Neuron (in vitro differentiated cells): ENCODE measurements at regions not wholly inside any gene's neighbourhood (a gene's known extent, or its start where the extent isn't known, plus 50 kb on each side); places are given as distances from the start of the nearest gene placed in this dataset.
"Not testable (repeated sequence)": the region's sequence is repeated elsewhere in the genome, so short reads cannot be mapped to it uniquely, and the experiment has no call there.

Experiments used
- H2AFZ ChIP-seq: one replicate; pipeline ENCODE4 v1.6.1; 2013; ENCODE audit warnings: low read depth, mild to moderate bottlenecking, inconsistent platforms, low read length, moderate library complexity
- H3K27me3 ChIP-seq: one replicate; pipeline ENCODE4 v1.6.1; 2013; ENCODE audit warnings: low read length; ENCODE audit not compliant: insufficient read depth
- H3K36me3 ChIP-seq: one replicate; pipeline ENCODE4 v1.6.1; 2013; ENCODE audit warnings: low read length; ENCODE audit not compliant: insufficient read depth
- H3K4me1 ChIP-seq: one replicate; pipeline ENCODE4 v1.6.1; 2013; ENCODE audit warnings: low read length; ENCODE audit not compliant: insufficient read depth
- H3K4me3 ChIP-seq: 2 replicates; pipeline ENCODE4 v1.5.1; 2013; ENCODE audit warnings: mild to moderate bottlenecking, low read length, moderate library complexity
- H3K9me3 ChIP-seq: one replicate; pipeline ENCODE4 v1.6.1; 2013; ENCODE audit warnings: low read length

DNA sequence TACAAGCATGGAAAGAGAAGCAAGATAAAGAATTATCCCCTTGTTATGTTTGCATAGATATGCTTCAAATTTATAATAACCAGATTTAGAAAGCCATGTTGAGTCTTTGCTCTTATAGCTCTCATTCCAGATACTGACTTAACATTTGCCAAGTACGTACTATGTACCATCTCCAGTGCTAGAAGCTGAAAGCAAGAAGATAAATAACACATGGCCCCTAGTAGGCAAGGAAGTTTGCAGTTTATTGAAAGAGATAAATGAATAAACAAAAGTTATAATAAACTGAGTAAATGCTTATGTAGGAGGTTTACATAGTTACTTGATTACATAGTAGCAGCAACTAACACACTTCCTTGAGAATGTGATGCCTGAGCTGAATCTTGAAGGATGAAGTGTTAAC, 628.4 kb downstream of the HINT1 start:
- Histone ChIP-seq H3K4me3 (no peak overlapping the region), H3K9me3 (no peaks in the 10 kb centered on the region), H2AFZ (no peak overlapping the region), H3K27me3 (no peaks in the 10 kb centered on the region), H3K36me3 (no peaks in the 10 kb centered on the region), H3K4me1 (no peaks in the 10 kb centered on the region)

DNA sequence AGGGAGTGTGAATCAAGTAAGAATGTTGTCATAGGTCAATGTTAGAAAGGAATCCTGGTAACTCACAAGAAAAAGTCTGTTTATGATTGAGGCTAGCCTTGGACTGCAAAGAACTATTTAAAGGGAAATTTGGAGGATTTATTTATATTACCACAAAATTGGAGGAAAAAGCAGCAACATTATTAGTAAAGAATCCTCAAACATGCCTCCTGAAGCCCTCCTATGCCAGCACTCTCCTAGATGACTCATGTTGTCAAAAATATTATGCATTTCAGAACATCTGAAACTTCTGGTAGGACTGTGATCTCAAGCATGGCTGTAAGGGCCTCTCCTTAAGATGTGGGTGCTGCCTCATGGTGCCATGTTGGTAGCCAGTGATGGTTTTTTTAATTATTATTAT, 628.5 kb downstream of the CHSY3 start:
- H2AFZ ChIP-seq: no peak overlapping the region
- H3K4me3 ChIP-seq: no peak overlapping the region
- no peaks in the 10 kb centered on the region for H3K36me3 ChIP-seq
- no peaks in the 10 kb centered on the region for H3K4me1 ChIP-seq
- H3K9me3 ChIP-seq: no peaks in the 10 kb centered on the region
- no peaks in the 10 kb centered on the region for H3K27me3 ChIP-seq

DNA sequence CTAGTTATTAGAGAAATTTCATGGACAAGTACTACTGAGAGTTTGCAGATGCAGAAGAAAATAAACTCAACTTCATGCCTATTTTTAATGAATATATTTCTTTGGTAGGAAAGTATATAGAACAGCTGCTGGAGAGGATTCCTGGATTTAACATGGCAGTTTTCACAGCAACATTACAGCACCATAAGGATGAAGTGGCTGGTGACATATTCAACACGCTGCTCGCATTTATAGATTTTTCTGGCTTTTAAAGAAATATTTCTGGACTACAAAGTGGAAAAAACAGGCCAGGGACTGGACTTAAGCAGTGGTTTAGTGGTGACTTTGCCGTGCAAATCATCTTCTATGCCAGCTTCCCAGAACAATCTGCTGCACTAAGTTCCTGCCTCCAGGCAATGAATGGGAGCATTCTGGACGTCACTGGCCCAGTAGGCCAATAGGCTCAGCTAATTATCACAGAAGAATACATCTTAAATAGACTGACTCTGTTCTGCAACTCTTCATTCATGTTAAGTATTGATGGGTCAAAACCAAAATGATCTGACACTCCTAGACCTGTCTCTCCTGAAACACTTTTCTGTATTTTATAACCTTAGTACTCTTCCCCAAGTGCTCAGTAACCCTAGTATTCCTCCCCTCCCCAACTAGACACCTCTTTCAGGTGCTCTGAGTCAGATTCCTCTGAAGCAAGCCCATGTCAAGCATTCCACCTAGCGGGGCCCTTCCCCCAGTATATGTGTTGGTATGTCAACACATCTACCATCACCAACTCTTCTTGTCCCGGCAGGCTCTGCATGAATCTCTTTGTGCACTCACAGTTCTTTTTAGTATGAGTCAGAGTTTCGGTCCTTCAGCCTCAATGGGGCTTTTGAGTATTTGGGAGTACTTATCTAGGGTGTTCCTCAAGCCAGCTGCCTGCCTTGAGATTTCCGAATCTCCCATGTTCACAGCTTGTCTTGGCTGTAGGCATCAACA, 625.5 kb downstream of the CHSY3 start:
- Histone ChIP-seq H3K9me3 (no peaks in the 10 kb centered on the region), H3K36me3 (no peaks in the 10 kb centered on the region), H3K4me1 (no peaks in the 10 kb centered on the region), H3K4me3 (no peak overlapping the region), H2AFZ (no peak overlapping the region), H3K27me3 (no peaks in the 10 kb centered on the region)

DNA sequence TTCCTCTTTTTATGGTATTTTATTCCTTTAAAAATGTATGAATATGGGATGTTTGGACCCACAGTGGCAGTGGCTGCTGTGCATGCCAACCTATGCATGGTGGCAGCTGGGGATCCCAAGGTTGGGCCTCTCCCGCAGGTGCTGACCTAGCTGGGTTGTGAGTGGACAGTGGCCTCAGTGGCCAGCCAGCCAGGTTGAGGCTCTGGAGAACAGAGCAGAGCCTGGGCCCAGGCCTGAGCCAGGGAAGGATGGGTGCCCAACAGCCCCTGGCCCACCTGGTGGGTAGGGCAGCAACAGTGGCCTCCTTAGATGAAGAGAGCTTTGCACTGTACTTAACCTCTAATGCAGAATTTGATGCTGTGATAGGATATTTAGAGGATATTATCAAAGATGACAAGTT, 624.8 kb downstream of the CHSY3 start:
- Histone ChIP-seq H3K36me3 (no peaks in the 10 kb centered on the region), H3K4me3 (no peak overlapping the region), H3K27me3 (no peaks in the 10 kb centered on the region), H3K9me3 (no peaks in the 10 kb centered on the region), H3K4me1 (no peaks in the 10 kb centered on the region), H2AFZ (no peak overlapping the region)

DNA sequence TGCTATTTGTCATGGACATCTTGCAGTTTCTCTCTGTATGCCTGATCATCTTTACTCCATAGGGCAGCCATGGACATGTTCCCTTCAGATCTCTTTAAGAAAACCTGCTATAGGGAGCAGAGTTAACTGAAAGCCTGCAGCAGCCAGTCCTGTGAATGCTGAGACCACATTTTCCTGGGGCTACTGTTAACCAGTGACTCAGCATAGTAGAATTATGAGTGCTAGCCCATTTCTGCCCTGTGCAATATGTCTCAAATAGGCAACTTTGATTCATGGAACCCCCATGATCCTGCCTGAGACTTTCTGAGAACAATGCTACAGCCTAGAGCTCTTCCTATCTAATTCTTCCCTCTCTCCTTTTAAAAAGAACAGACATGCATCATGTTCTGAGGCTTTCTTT, 624.2 kb downstream of the CHSY3 start:
- H3K9me3 ChIP-seq: no peaks in the 10 kb centered on the region
- no peaks in the 10 kb centered on the region for H3K4me1 ChIP-seq
- H3K36me3 ChIP-seq: no peaks in the 10 kb centered on the region
- H3K4me3 ChIP-seq: no peak overlapping the region
- H3K27me3 ChIP-seq: no peaks in the 10 kb centered on the region
- no peak overlapping the region for H2AFZ ChIP-seq

DNA sequence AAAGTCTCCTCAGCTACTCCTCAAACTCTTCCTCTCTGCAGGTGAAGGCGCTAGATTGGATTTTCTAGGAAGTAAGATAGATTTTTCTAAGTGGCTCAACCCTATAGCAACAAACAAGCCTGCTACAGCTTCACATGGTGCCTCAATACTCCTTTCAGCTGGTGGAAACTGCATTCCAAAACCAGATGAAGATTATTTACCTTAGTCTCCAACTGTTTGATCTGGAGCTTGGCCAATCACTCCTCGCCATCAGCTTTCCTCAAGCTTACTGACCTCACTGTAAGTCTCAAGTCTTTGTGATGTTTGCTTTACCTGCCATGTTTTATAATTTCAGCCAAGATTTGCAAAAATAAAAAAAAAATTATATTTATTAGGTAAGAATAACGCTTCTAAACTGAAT, 622.4 kb downstream of the CHSY3 start:
- no peak overlapping the region for H2AFZ ChIP-seq
- no peaks in the 10 kb centered on the region for H3K27me3 ChIP-seq
- no peaks in the 10 kb centered on the region for H3K4me1 ChIP-seq
- H3K9me3 ChIP-seq: no peaks in the 10 kb centered on the region
- no peak overlapping the region for H3K4me3 ChIP-seq
- H3K36me3 ChIP-seq: no peaks in the 10 kb centered on the region

DNA sequence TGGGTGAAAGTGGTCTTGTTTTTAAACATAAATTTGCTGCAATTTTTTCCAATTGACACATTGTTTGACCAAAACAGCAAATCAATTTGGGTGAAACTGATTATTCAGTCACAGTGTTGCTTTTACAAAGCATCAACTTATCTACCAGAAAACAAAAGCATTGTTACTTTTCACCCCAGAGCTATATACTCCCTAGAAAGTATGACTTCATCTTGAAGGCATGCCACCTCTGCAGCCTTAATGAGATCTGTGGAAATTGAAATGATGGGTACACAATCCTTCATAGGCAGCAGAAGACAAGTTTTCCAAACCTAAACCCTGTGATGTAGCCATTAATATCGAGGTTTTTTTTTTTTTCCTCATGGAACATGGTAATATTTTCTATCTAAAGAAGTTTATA, 615.9 kb downstream of the CHSY3 start:
- H3K9me3 ChIP-seq: no peaks in the 10 kb centered on the region
- no peaks in the 10 kb centered on the region for H3K4me1 ChIP-seq
- H3K36me3 ChIP-seq: no peaks in the 10 kb centered on the region
- H2AFZ ChIP-seq: no peak overlapping the region
- H3K4me3 ChIP-seq: no peak overlapping the region
- H3K27me3 ChIP-seq: no peaks in the 10 kb centered on the region

DNA sequence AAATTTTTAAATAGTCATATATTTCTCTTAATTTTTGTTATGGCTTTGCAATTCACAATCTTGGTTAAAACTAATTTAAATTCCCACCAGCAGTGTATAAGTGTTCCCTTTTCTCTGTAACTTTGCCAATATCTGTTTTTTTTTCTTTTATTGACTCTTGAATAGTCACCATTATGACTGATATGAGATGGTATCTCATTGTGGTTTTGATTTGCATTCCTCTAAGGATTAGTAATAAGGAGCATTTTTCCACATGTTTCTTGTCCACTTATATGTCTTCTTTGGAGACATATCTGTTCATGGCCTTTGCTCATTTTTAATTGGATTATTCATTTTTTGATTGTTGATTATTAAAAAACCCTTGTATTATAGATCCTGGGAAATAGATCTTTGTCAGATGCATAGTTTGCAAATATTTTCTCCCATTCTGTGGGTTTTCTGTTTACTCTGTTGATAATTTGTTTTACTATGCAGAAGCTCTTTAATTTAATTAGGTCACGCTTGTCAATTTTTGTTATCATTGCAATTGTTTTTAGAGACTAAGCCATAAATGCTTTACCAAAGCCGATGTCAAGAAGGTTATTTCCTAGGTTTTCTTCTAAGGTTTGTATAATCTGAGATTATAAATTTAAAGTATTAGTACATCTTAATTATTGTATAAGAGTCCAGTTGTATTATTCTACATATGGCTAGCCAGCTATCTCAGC, 610.9 kb downstream of the CHSY3 start:
- Histone ChIP-seq H3K27me3 (no peaks in the 10 kb centered on the region), H3K4me1 (no peaks in the 10 kb centered on the region), H3K9me3 (no peaks in the 10 kb centered on the region), H2AFZ (no peak overlapping the region), H3K36me3 (no peaks in the 10 kb centered on the region), H3K4me3 (no peak overlapping the region)

DNA sequence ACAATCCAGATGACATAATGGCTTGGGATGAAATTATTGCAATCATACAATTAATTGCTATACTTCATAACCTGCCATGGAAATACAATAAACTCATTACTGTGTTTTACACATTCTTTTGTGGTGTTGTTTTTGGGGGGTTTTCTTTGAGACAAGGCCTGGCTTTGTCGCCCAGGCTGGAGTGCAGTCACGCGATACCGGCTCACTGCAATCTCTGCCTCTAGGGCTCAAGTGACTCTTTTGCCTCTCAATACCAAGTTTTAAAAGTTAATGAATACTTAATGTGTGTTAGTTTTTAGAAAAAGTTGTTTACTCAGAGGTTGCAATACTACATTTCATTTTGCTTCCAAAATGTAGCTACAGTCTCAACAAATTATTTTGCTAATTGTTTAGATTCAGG, 598.4 kb downstream of the CHSY3 start:
- no peaks in the 10 kb centered on the region for H3K36me3 ChIP-seq
- H3K27me3 ChIP-seq: no peaks in the 10 kb centered on the region
- no peaks in the 10 kb centered on the region for H3K9me3 ChIP-seq
- H3K4me1 ChIP-seq: no peaks in the 10 kb centered on the region
- H3K4me3 ChIP-seq: no peak overlapping the region
- no peak overlapping the region for H2AFZ ChIP-seq

DNA sequence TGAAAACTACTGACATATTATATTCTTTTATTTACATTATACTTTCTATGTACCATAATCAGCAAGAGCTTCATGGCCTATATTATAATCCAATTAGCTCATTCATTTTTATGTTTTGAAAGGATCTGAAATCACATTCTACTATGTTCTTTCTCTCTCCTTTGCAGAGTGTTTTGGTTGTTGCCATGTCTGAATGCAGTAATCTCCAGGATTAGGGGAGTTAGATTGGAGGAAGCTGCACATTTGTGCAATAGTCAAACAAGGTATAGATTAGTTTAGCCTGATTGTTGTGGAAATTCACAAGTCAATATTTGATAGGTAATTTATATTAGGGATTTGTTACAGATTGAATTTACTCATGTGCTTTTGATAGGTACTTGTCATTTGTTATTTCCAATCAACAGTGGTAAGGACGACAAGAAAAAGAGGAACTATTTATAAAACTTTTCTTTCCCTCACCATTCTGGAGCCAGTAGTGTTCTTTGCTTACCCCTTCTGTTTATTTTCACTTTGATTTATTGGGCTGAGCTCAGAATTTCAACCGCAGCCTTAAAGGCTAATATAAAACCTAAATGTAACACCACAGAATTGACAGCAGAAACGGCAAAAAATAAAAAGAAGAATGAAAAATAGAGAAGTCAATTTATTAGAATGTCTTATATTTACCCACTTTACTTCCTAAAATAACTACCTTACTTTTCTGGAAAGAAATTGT, 597.0 kb downstream of the CHSY3 start:
- H2AFZ ChIP-seq: no peak overlapping the region
- no peak overlapping the region for H3K4me3 ChIP-seq
- no peaks in the 10 kb centered on the region for H3K9me3 ChIP-seq
- H3K27me3 ChIP-seq: no peaks in the 10 kb centered on the region
- H3K36me3 ChIP-seq: no peaks in the 10 kb centered on the region
- no peaks in the 10 kb centered on the region for H3K4me1 ChIP-seq

DNA sequence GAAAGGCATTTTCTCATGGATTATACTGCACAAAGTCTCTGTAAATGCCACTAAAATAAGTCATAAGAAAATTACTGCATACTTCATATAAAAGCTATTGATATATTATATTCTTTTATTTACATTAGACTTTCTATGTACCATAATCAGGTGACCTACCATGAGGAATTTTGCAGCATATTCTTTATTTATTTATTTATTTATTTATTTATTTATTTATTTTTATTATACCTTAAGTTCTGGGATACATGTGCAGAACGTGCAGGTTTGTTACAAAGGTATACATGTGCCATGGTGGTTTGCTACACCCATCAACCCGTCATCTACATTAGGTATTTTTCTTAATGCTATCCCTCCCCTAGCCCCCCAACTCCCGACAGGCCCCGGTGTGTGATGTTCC, 596.2 kb downstream of the CHSY3 start:
- not testable (repeated sequence) for H3K4me1 ChIP-seq, H2AFZ ChIP-seq, H3K36me3 ChIP-seq, H3K9me3 ChIP-seq, H3K27me3 ChIP-seq, H3K4me3 ChIP-seq

DNA sequence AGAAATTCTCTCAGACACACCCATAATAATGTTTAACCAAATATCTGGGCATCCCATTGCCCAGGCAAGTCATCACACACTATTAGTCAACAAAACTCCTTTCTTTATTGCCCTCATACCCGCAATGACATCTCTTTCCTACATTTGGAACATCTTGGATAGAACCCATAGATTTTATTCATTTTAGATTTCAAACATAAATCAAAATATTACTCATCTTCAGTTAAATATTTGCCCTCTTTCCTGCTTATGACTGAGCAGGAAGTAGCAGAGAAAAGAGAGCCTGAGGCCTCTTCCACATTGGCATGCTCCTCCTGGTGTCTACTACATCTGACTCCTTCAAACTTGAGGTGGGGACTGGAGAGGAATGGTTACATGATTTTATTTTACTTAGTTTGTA, 592.0 kb downstream of the CHSY3 start:
- H2AFZ ChIP-seq: no peak overlapping the region
- no peak overlapping the region for H3K4me3 ChIP-seq
- no peaks in the 10 kb centered on the region for H3K36me3 ChIP-seq

DNA sequence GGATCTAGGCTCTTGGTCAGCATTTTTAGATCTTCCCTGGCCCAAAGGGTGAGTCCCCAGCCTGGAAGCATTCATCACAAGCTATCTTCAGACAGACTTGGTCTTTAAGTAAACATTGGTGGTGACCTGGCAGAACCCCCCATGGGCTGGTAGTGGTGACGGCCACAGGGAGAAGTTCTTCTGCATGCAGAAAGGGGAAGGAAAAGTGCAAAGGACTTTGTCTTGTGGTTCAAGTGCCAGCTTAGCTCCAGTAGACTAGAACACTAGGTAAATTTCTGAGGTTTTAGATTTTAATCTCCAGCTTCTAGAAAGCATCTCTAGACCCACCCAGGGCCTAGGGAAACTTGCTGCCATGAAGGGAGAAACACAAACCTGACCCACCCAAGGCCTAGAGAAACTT, 584.0 kb downstream of the CHSY3 start:
- H2AFZ ChIP-seq: no peak overlapping the region
- no peaks in the 10 kb centered on the region for H3K36me3 ChIP-seq
- H3K4me3 ChIP-seq: no peak overlapping the region
- H3K4me1 ChIP-seq: no peaks in the 10 kb centered on the region
- no peaks in the 10 kb centered on the region for H3K27me3 ChIP-seq
- H3K9me3 ChIP-seq: no peaks in the 10 kb centered on the region

More for the DNA sequence above, 592.0 kb downstream of the CHSY3 start:
- Histone ChIP-seq H3K4me1 (no peaks in the 10 kb centered on the region), H3K27me3 (no peaks in the 10 kb centered on the region), H3K9me3 (no peaks in the 10 kb centered on the region)
